Neural progenitor cell (in vitro differentiated cells): ENCODE measurements at regions not wholly inside any gene's neighbourhood (a gene's known extent, or its start where the extent isn't known, plus 50 kb on each side); places are given as distances from the start of the nearest gene placed in this dataset.

Experiments
- EZH2 ChIP-seq: fragments of 200-600 bp; sonication (generic); IDR thresholded peaks from 2 replicates; pipeline ENCODE4 v1.6.1; 2017; ENCODE audit warnings: antibody characterized with exemption, mild to moderate bottlenecking, moderate library complexity
- EZH2phosphoT487 ChIP-seq: fragments of 200-600 bp; sonication (generic); IDR thresholded peaks from 2 replicates; pipeline ENCODE4 v1.6.1; 2017; ENCODE audit warnings: antibody characterized with exemption
- TF ChIP-seq, protein P1 (sequence below): fragments of 200-600 bp; sonication (generic); IDR thresholded peaks from 2 replicates; pipeline ENCODE4 v1.5.1; 2017; ENCODE audit warnings: antibody characterized with exemption, mild to moderate bottlenecking

DNA sequence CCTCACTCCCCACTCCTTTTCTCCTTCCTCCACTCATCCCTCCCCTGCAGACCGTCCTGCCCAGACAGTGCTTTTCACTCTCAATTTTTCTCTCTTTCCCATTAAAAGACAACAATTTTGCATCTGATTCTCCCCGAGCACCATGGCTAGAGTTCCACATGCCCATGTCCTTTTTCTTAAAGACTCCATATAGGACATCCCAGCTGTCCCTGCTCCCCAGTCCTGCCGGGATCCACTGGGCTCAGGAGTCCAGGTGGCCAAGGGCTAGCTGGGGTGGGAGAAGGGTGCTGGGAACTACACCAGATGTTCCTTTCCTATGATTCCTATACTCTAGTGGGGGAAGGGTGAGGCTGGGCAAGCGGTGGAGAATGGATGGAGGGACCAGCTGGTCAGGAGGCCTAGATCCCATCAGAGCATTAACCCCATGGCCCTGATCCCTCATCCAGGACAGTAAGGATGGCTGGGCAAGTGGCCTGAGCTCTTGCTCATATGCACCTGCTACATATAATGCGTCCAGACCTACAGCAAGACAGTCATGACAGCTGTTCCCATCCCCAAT, 52.8 kb upstream of the RMDN2 start:
- TF ChIP-seq, protein P1, sequence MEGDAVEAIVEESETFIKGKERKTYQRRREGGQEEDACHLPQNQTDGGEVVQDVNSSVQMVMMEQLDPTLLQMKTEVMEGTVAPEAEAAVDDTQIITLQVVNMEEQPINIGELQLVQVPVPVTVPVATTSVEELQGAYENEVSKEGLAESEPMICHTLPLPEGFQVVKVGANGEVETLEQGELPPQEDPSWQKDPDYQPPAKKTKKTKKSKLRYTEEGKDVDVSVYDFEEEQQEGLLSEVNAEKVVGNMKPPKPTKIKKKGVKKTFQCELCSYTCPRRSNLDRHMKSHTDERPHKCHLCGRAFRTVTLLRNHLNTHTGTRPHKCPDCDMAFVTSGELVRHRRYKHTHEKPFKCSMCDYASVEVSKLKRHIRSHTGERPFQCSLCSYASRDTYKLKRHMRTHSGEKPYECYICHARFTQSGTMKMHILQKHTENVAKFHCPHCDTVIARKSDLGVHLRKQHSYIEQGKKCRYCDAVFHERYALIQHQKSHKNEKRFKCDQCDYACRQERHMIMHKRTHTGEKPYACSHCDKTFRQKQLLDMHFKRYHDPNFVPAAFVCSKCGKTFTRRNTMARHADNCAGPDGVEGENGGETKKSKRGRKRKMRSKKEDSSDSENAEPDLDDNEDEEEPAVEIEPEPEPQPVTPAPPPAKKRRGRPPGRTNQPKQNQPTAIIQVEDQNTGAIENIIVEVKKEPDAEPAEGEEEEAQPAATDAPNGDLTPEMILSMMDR, result no peak
- TF ChIP-seq EZH2, result no peak
- TF ChIP-seq EZH2phosphoT487, result no peak
